ENCODE measurements at regions not wholly inside any gene's neighbourhood (a gene's known extent, or its start where the extent isn't known, plus 50 kb on each side); places are given as distances from the start of the nearest gene placed in this dataset.
A peak's percentile ranks its signal among the peaks of the same experiment; 100 is the strongest.

- no peak for DNase-seq (ENCODE audit: low spot score)
These were observed 106.9 kb downstream of the TBC1D30 start for GRCh38 chr12:64931321-64931720.

DNA sequence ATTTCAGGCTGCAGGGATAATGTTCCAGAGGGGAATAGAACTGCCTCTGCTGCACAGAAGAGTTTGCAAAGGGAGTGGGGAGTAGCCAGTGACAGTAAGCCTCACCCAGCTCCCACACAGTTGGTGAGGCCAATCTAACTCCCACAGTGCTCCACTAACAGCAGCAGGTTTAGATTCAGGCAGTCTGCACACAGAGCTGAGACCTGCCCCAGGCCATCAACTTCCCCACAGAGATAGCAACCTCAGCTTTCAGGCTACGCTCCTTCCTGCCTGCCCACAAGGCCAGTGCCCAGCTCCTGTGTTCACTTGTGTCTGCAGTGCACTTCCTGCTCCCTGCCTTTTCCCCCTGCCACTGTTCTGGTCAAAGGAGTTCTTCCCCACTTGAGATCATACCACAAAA, 107.5 kb downstream of the TBC1D30 start:
- DNase-seq (ENCODE audit: low spot score): no peak

- no peak for DNase-seq (ENCODE audit: low spot score)
These were observed 109.3 kb downstream of the TBC1D30 start for GRCh38 chr12:64933791-64934190.

DNA sequence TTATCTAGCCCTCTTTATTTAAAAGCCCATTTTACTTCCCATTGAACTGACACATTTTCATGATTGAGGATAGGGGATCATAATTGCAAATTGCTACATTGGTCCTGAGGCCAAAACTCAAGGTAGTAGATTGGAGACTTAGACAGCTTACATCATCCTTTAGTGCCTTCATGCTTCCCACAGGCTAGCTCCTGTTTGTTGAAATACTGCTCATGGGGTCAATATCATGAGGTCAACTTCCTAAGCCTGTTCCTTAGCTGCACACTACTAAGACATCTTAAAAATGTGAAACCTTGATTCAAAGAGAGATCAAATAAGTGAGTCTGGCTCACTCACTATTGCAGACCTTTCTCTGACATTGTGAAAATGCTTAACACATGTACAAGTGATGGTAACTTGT, 113.0 kb downstream of the TBC1D30 start:
- no peak for DNase-seq (ENCODE audit: low spot score)

DNA sequence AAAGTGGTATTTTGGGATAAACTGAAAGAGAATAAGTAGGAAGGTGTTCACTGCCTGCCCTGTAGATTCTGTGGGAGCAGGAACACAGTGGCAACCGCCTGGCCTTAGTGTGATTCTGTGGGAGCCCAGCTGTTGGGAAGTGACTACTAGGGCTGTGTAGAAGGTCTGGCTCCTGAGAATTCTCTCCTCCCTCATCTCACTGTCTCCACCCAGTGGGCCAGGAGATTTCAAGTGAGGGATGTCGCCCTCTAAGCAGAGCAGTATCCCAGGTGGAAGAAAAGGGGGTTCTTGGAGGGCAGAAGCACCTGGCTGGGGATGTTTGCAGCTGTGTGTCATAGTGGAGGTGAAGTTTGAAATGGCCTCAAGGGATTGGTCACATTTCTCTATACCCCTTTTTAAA, 113.7 kb downstream of the TBC1D30 start:
- DNase-seq (ENCODE audit: low spot score): no peak

DNA sequence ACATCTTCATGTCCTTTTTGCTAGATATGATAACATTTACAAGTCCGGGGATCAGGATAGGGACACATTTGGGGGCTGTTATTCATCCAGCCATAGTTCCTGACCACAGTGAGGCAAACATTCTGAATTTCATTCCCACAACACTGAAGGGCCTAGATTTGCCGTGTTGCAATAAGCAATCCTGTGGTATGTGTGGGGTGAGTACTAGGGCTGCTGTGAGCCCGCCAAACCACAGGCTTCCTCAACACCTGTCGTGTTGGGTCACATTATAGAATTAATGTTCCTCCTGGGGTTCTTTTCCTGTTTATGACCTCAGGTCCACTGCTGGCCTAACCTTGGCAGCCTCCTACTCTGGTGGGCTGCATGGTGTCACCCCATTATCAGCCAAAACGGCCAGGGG, 119.2 kb downstream of the TBC1D30 start:
- no peak for DNase-seq (ENCODE audit: low spot score)

DNA sequence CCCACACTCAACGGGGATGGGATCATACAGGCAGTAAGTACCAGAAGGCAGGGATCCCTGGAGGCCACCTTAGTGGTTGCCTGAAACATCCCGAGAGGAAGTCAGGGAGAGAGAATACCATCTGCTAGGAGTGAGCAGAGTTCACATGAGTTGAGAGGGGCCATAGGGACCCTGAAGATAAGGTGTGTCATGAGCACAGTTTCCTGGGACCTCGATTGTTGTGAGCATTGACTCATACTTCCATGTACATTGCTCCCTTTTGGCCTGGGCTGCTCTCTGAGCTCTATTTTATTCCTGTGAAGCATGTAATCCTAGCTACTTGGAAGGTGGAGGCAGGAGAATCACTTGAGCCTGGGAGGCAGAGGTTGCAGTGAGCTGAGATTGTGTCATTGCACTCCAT, 120.5 kb downstream of the TBC1D30 start:
- no peak for DNase-seq (ENCODE audit: low spot score)

- DNase-seq (ENCODE audit: low spot score): peak; percentile 94
These were observed 121.8 kb downstream of the TBC1D30 start for GRCh38 chr12:64946132-64946829.

GRCh38 chr12:64950711-64951298, 126.4 kb downstream of the TBC1D30 start:
- DNase-seq (ENCODE audit: low spot score): no peak

DNA sequence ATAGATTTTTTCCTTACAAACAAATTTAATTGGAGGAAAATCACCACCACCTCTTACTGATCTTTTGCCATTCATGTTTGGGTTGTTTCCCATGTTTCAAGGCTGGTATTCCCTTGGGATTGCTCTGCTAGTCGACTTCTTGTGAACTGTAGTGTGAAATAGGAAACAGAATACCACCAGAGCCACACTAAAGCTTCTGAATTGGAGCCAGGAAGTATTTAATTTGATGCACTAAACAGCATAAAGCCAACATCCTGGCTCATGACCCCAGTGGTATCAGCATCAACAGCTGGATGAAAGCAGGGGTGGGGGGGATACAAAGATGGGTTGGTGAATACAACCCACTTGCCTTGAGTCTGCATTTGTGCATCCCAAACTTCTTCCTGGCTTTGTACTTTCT, 127.5 kb downstream of the TBC1D30 start:
- no peak for DNase-seq (ENCODE audit: low spot score)

DNA sequence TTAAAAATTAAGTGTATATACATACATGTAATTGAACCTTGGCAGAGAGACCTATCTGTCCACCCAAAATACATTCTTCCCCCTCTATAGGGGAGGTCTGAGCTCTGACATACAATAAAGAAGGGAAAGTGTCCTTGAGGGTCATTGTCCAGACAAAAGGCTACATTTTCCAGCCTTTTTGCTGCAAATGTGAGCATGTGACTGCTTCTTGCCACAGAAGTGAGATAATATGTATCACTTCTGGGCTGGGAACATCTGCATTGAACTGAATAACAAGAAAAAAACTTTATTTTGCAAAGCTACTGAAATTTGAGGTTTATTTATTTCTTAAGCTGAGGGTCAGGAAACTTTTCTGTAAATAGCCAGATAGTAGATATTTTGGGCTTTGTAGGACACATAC, 131.3 kb downstream of the TBC1D30 start:
- DNase-seq (ENCODE audit: low spot score): no peak

DNA sequence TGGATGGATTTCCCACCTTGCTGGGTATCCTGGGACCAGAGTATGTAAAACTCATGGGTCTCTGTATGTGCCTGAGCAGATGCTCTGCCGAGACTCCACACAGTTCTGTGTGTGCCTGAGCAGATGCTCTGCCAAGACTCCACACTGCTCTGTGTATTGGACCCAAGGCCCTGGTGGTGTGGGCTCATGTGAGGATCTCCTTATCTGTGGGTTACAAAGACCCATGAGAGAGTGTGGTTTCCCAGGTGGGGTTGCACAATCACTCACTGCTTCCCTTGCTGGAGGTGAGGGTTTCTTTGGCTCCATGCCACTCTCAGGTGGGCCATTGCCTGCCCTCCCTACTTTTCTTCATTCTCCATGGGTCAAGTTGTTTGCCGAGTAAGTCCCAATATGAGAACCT, 141.5 kb downstream of the TBC1D30 start:
- DNase-seq (ENCODE audit: low spot score): no peak

DNA sequence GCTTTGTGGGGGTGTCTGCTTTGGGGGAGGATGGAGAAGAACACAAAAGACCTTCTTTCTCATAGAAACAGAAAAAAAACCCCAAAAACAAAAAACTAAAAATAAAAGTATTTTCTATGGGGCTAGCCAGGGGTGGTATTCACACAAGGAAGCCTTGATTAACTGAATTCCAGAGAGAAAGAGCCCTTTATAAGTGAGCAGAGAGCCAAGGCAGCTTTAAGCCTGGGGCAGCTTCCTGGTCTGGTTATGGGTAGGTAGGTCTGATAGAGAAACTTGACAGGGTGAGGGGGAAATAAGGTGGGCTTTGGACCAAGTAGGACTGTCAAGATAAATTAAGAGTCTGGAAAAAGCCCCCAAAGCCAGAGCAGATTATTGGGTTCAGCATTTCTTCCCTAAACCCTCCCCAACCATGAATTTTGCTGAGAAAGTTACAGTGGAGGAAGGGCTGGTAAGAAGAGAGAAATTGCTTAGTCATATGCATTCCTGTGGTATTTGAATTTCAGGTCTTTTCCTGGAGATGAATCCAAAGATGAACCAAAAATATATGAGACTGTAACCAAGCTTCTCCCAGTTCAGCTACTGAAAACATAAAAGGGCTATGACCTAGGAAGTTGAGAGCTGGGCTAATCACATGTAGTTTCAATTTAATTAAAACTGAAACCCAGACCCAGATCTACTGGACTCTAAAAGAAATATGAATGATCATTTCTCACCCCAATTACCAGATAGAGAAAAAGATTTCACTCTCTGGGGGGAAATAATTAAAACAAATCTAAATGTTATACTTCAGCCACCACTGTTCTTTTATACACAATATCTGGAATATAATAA, 144.8 kb downstream of the TBC1D30 start:
- DNase-seq (ENCODE audit: low spot score): no peak

DNA sequence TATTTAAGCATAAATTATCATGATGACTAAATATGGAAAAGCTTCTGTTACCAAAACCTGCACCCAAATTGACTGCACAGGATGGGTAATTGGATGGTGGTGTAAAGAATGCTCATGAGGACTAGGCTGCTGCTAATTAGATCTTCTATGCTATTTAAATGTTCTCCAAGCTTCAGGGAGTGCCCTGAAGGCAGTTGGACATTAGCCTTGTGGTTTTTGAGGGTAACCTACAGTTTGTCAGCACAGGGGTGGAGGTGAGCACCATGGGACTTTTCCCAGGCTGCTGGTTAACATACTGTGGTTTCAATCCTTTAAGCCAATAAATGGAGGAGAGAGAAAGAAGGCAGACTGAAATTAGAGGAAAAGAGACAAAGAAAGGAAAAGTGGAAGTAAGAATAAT, 145.0 kb downstream of the WIF1 start:
- DNase-seq (ENCODE audit: low spot score): no peak

GRCh38 chr12:64983771-64984278, 137.3 kb downstream of the WIF1 start:
- DNase-seq (ENCODE audit: low spot score): no peak

DNA sequence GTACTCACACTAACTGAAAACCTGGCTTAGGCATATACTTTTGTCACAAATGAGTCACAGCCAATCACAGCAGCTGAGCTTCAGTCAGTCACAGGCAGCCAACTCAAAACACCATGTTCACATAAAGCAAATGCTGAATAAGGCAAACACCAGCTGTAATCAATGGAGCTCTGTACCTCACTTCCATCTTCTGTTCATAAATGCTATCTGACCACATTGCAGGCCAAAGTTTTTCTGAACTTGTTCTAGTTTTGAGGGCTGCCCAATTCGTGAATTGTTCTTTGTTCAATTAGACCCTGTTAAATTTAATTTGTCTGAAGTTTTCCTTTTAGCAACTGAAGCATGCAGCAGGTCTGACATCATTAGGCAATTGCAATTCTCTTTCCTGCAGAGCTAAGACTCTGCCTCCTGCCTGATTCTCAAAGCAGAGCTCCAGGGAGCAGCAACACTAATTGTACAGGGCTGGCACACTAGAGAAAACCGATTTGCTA, 129.9 kb downstream of the WIF1 start:
- DNase-seq (ENCODE audit: low spot score): peak; percentile 48

GRCh38 chr12:64992116-64992515, 129.0 kb downstream of the WIF1 start:
- peak; percentile 16 for DNase-seq (ENCODE audit: low spot score)

DNA sequence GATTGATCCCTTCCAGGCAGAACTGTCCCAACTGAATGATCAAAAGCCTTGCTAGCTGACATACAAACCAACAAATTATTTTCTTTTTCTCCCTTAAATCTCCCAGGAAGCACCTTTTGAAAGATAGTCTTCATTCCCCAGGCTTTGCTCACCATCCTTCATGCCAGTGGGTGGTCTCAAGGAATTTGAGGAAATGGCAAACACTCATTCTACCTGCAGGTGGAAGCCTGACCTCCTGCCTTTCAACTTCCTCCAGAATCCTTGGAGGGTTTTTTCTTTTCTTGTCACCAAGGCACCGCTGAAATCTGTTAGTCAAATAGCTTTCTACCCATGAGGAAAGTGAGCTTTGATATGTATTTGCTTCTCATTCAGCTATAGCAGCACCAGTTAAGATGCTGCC, 128.5 kb downstream of the WIF1 start:
- DNase-seq (ENCODE audit: low spot score): no peak

DNA sequence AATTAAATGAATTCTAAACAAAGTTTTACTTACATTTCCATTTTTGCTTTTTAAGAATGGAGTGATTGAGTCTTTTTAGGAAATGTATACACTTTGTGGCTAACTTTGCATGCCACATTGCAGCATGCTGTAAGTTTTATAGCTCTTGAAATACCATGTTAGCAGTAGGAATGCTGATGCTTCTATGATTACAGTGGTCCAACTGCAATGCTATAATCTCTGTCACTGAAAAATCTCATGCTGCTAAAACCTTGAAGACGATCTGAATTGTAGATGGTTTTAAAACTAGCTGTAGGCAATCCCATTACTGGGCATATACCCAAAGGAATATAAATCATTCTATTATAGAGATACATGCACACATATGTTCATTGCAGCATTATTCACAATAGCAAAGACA, 127.6 kb downstream of the WIF1 start:
- DNase-seq (ENCODE audit: low spot score): no peak

- DNase-seq (ENCODE audit: low spot score): no peak
These were observed 125.3 kb downstream of the WIF1 start for GRCh38 chr12:64995816-64996215.

DNA sequence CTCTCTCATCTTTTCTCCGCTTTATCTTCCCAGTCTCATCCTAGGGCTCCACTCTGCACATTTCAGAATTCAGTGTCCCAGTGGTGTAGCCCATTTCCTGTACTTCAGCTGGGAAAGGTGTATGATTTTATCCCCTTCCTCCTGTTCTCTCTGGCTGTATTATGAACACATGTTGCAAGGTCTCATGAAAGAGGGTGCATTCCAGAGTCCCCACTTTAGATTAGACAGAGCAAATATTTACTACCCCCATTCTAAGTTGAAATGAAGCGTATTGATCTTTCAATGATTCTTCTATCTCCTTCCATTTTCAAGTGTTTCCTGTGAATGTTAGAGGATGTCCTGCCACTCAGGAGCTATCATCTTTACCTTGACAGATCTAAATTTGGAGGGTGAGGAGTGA, 123.2 kb downstream of the WIF1 start:
- DNase-seq (ENCODE audit: low spot score): no peak

GRCh38 chr12:64998371-64999147, 122.5 kb downstream of the WIF1 start:
- DNase-seq (ENCODE audit: low spot score): peak; percentile 44
